GM23338 (cell line): ENCODE measurements at regions not wholly inside any gene's neighbourhood (a gene's known extent, or its start where the extent isn't known, plus 50 kb on each side); places are given as distances from the start of the nearest gene placed in this dataset.
A peak's percentile ranks its signal among the peaks of the same experiment; 100 is the strongest.

ENCODE experiments used
- ATAC-seq: fragments of 200-7000 bp; cut with Tn5 transposase; 3 replicates; pipeline ENCODE4 v1.9.1; 2020
- DNase-seq: peaks from one replicate; pipeline ENCODE4 v3.0.0-alpha.2; 2015; ENCODE audit warnings: low spot score
- H2AFZ ChIP-seq: fragments of 200-600 bp; sonication (generic); 2 replicates; pipeline ENCODE4 v1.8.0; 2016; ENCODE audit warnings: antibody characterized with exemption, mild to moderate bottlenecking, moderate library complexity
- H3F3A ChIP-seq: fragments of 200-600 bp; sonication (generic); replicated peaks from 2 replicates; pipeline ENCODE4 v1.8.0; 2017; ENCODE audit warnings: antibody characterized with exemption, mixed run types, low read depth
- H3K27ac ChIP-seq: fragments of 200-600 bp; sonication (generic); 2 replicates; pipeline ENCODE4 v1.6.1; 2016; ENCODE audit warnings: low read depth
- H3K27me3 ChIP-seq: fragments of 200-600 bp; sonication (generic); 2 replicates; pipeline ENCODE4 v1.8.0; 2016; ENCODE audit warnings: mild to moderate bottlenecking, mixed run types, moderate library complexity; ENCODE audit not compliant: insufficient read depth
- H3K36me3 ChIP-seq: fragments of 200-600 bp; sonication (generic); 2 replicates; pipeline ENCODE4 v1.8.0; 2016; ENCODE audit warnings: mild to moderate bottlenecking; ENCODE audit not compliant: insufficient read depth
- H3K4me1 ChIP-seq: fragments of 200-600 bp; sonication (generic); 2 replicates; pipeline ENCODE4 v1.8.0; 2016; ENCODE audit warnings: mild to moderate bottlenecking, moderate library complexity; ENCODE audit not compliant: insufficient read depth
- H3K4me2 ChIP-seq: fragments of 200-600 bp; sonication (generic); 2 replicates; pipeline ENCODE4 v1.7.1; 2017; ENCODE audit warnings: mixed run types
- H3K4me3 ChIP-seq: fragments of 200-600 bp; sonication (generic); 2 replicates; pipeline ENCODE4 v1.6.1; 2016; ENCODE audit warnings: mixed run types
- H3K79me2 ChIP-seq: fragments of 200-600 bp; sonication (generic); replicated peaks from 2 replicates; pipeline ENCODE4 v1.8.0; 2017; ENCODE audit warnings: mild to moderate bottlenecking; ENCODE audit not compliant: insufficient read depth
- H3K9me2 ChIP-seq: fragments of 200-600 bp; sonication (generic); 2 replicates; pipeline ENCODE4 v1.8.0; 2017; ENCODE audit not compliant: insufficient read depth
- H4K20me1 ChIP-seq: fragments of 200-600 bp; sonication (generic); replicated peaks from 2 replicates; pipeline ENCODE4 v1.8.0; 2017; ENCODE audit warnings: mild to moderate bottlenecking; ENCODE audit not compliant: insufficient read depth
- H3K27ac Mint-ChIP-seq: 2 replicates; pipeline ENCODE4 v1.8.0; 2020; ENCODE audit warnings: inconsistent platforms, mild to moderate bottlenecking, moderate library complexity, mixed read lengths
- H3K27me3 Mint-ChIP-seq: 3 replicates; pipeline ENCODE4 v1.8.0; 2022; ENCODE audit warnings: low read depth, mild to moderate bottlenecking, moderate library complexity, mixed read lengths, inconsistent platforms; ENCODE audit not compliant: insufficient read depth, poor library complexity
- H3K36me3 Mint-ChIP-seq: 3 replicates; pipeline ENCODE4 v1.8.0; 2021; ENCODE audit warnings: low read depth, mild to moderate bottlenecking, inconsistent platforms, moderate library complexity, mixed read lengths
- H3K4me1 Mint-ChIP-seq: 3 replicates; pipeline ENCODE4 v1.8.0; 2020; ENCODE audit warnings: mild to moderate bottlenecking, inconsistent platforms, mixed read lengths
- H3K4me3 Mint-ChIP-seq: 3 replicates; pipeline ENCODE4 v1.8.0; 2021; ENCODE audit warnings: moderate library complexity, mild to moderate bottlenecking, inconsistent platforms, mixed read lengths
- H3K9me3 Mint-ChIP-seq: 3 replicates; pipeline ENCODE4 v1.8.0; 2020; ENCODE audit warnings: moderate library complexity, mild to moderate bottlenecking, inconsistent platforms, mixed read lengths
- CREB1 ChIP-seq: fragments of 250-450 bp; sonication (Bioruptor Pico); IDR thresholded peaks from 2 replicates; pipeline ENCODE4 v1.5.0; 2020; ENCODE audit warnings: low read depth, mild to moderate bottlenecking, moderate library complexity
- EZH2 ChIP-seq: fragments of 200-600 bp; sonication (generic); IDR thresholded peaks from one replicate; pipeline ENCODE4 v1.8.0; 2017; ENCODE audit warnings: antibody characterized with exemption, mild to moderate bottlenecking, low read depth; ENCODE audit not compliant: unreplicated experiment
- EZH2phosphoT487 ChIP-seq: fragments of 200-600 bp; sonication (generic); IDR thresholded peaks from one replicate; pipeline ENCODE4 v1.8.1; 2018; ENCODE audit warnings: antibody characterized with exemption; ENCODE audit not compliant: unreplicated experiment
- JUNB ChIP-seq: IDR thresholded peaks from one replicate; pipeline ENCODE4 v1.6.1; 2016; ENCODE audit warnings: antibody characterized with exemption; ENCODE audit not compliant: unreplicated experiment
- NANOG ChIP-seq: IDR thresholded peaks from 2 replicates; pipeline ENCODE4 v1.6.1; 2016; ENCODE audit warnings: antibody characterized with exemption, borderline replicate concordance
- POLR2AphosphoS5 ChIP-seq: IDR thresholded peaks from 2 replicates; pipeline ENCODE4 v1.6.1; 2016; ENCODE audit warnings: antibody characterized with exemption, low read depth
- STAT1 ChIP-seq: IDR thresholded peaks from one replicate; pipeline ENCODE4 v1.6.1; 2016; ENCODE audit warnings: antibody characterized with exemption; ENCODE audit not compliant: unreplicated experiment
- ZNF114 ChIP-seq: fragments of 250-450 bp; sonication (Bioruptor Pico); IDR thresholded peaks from 2 replicates; pipeline ENCODE4 v1.5.0; 2020; ENCODE audit warnings: mild to moderate bottlenecking, moderate library complexity
- ZNF331 ChIP-seq: fragments of 250-450 bp; sonication (Bioruptor Pico); IDR thresholded peaks from 2 replicates; pipeline ENCODE4 v1.5.0; 2020; ENCODE audit warnings: low read depth, mild to moderate bottlenecking, moderate library complexity
- TF ChIP-seq, protein P1 (sequence below), 2 experiments: fragments of 200-600 bp in 1 of 2; sonication (generic) in 1 of 2; conservative IDR thresholded peaks; 2 replicates each; pipeline versions ENCODE4 v1.5.1 to v1.6.1; 2016 to 2017; ENCODE audit warnings: antibody characterized with exemption in 2 of 2, low read depth in 2 of 2, mild to moderate bottlenecking in 2 of 2, moderate library complexity in 1 of 2
- TF ChIP-seq, protein P2 (sequence below): IDR thresholded peaks from one replicate; pipeline ENCODE4 v1.6.1; 2018; ENCODE audit warnings: antibody characterized with exemption; ENCODE audit not compliant: unreplicated experiment
- TF ChIP-seq, protein P3 (sequence below): IDR thresholded peaks from 2 replicates; pipeline ENCODE4 v1.6.1; 2016; ENCODE audit warnings: antibody characterized with exemption

DNA sequence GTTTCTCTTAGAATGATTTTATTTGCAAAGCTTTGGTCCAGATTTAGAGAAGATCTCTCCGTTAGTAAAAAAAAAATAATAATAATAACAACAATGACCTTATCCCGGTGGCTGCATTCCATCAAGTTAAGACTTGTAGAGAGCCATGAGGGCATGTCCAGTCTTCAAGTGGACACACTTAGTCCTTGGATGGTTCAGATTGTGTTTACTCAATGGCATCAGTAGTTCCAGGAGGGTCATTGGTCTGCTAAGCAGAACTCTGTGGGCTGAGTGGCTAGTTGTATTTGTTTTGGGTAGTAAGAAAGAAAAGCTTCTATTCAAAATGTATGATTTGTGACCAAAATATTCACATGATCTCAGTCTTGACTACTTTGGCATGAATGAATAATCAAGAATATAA, 116.3 kb upstream of the UBE2E2 start:
- no peak for TF ChIP-seq NANOG
- no peak for TF ChIP-seq ZNF114
- TF ChIP-seq POLR2AphosphoS5, result no peak
- TF ChIP-seq, protein P1, sequence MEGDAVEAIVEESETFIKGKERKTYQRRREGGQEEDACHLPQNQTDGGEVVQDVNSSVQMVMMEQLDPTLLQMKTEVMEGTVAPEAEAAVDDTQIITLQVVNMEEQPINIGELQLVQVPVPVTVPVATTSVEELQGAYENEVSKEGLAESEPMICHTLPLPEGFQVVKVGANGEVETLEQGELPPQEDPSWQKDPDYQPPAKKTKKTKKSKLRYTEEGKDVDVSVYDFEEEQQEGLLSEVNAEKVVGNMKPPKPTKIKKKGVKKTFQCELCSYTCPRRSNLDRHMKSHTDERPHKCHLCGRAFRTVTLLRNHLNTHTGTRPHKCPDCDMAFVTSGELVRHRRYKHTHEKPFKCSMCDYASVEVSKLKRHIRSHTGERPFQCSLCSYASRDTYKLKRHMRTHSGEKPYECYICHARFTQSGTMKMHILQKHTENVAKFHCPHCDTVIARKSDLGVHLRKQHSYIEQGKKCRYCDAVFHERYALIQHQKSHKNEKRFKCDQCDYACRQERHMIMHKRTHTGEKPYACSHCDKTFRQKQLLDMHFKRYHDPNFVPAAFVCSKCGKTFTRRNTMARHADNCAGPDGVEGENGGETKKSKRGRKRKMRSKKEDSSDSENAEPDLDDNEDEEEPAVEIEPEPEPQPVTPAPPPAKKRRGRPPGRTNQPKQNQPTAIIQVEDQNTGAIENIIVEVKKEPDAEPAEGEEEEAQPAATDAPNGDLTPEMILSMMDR (conservative IDR thresholded peaks at IDR 0.05; ENCODE audit: low read depth in 2 of 2), result no peak
- no peak for TF ChIP-seq CREB1 (CRISPR knock-in tag)
- TF ChIP-seq STAT1, result no peak
- no peak for TF ChIP-seq EZH2phosphoT487
- TF ChIP-seq, protein P2, sequence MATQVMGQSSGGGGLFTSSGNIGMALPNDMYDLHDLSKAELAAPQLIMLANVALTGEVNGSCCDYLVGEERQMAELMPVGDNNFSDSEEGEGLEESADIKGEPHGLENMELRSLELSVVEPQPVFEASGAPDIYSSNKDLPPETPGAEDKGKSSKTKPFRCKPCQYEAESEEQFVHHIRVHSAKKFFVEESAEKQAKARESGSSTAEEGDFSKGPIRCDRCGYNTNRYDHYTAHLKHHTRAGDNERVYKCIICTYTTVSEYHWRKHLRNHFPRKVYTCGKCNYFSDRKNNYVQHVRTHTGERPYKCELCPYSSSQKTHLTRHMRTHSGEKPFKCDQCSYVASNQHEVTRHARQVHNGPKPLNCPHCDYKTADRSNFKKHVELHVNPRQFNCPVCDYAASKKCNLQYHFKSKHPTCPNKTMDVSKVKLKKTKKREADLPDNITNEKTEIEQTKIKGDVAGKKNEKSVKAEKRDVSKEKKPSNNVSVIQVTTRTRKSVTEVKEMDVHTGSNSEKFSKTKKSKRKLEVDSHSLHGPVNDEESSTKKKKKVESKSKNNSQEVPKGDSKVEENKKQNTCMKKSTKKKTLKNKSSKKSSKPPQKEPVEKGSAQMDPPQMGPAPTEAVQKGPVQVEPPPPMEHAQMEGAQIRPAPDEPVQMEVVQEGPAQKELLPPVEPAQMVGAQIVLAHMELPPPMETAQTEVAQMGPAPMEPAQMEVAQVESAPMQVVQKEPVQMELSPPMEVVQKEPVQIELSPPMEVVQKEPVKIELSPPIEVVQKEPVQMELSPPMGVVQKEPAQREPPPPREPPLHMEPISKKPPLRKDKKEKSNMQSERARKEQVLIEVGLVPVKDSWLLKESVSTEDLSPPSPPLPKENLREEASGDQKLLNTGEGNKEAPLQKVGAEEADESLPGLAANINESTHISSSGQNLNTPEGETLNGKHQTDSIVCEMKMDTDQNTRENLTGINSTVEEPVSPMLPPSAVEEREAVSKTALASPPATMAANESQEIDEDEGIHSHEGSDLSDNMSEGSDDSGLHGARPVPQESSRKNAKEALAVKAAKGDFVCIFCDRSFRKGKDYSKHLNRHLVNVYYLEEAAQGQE, result no peak
- no peak for TF ChIP-seq JUNB
- no peak for TF ChIP-seq ZNF331 (CRISPR knock-in tag)
- H4K20me1 ChIP-seq, result no peaks in the 10 kb centered on the region
- ATAC-seq (no peak), DNase-seq (no peak)
- no peak overlapping the region for H3K27ac Mint-ChIP-seq
- H3K9me3 Mint-ChIP-seq, result peaks cover 10% of the 10 kb centered on the region; the same call in 2 of the 3 replicates
- H3K4me3 ChIP-seq, result no peak overlapping the region
- peaks cover 3% of the 10 kb centered on the region; the same call in 1 of the 3 replicates for H3K36me3 Mint-ChIP-seq
- H3K9me2 ChIP-seq, result no peaks in the 10 kb centered on the region
- H3F3A ChIP-seq, result no peaks in the 10 kb centered on the region
- no peak overlapping the region for H3K27ac ChIP-seq
- no peaks in the 10 kb centered on the region for H3K4me1 ChIP-seq
- H3K79me2 ChIP-seq, result no peaks in the 10 kb centered on the region
- H2AFZ ChIP-seq, result 0 out of 2 replicates have a peak overlapping the region, but pooled peaks have one; percentile 52
- no peaks in the 10 kb centered on the region for H3K27me3 Mint-ChIP-seq
- H3K36me3 ChIP-seq, result peaks cover 3% of the 10 kb centered on the region; the same call in 1 of the 2 replicates
- no peak overlapping the region for H3K4me2 ChIP-seq
- H3K4me3 Mint-ChIP-seq, result no peak overlapping the region
- no peaks in the 10 kb centered on the region for H3K27me3 ChIP-seq
- H3K4me1 Mint-ChIP-seq, result no peaks in the 10 kb centered on the region; the same call in 2 of the 3 replicates

DNA sequence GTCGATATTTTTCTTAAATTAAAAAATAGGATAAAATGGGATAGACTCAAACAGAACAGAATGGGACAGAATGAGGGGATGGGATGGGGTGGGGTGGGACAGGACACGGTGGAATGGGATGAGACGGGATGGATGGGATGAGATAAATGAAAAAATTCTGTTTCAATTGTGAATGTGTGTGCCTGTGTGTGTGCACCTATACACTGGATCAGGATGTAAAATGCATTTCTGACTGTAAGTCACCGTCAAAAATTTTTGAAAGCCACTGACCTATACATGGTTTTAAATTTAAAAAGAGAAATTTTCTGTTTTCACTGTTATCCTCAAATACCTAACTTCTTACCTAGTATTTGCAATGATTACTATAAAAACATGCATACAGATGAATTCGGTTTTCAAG, 108.7 kb upstream of the UBE2E2 start:
- Mint-ChIP-seq H3K36me3 (peaks cover 26% of the 10 kb centered on the region), H3K27ac (no peak overlapping the region), H3K27me3 (peaks cover 7% of the 10 kb centered on the region), H3K4me1 (peaks cover 13% of the 10 kb centered on the region; the same call in 2 of the 3 replicates), H3K9me3 (peaks cover 40% of the 10 kb centered on the region), H3K4me3 (no peak overlapping the region)
- ATAC-seq, result no peak
- no peaks in the 10 kb centered on the region for H3K27me3 ChIP-seq
- no peak overlapping the region for H2AFZ ChIP-seq
- H3K36me3 ChIP-seq, result peaks cover 7% of the 10 kb centered on the region; the same call in 1 of the 2 replicates
- TF ChIP-seq EZH2 (no peak), STAT1 (no peak), ZNF331 (CRISPR knock-in tag) (no peak)
- TF ChIP-seq, protein P3, sequence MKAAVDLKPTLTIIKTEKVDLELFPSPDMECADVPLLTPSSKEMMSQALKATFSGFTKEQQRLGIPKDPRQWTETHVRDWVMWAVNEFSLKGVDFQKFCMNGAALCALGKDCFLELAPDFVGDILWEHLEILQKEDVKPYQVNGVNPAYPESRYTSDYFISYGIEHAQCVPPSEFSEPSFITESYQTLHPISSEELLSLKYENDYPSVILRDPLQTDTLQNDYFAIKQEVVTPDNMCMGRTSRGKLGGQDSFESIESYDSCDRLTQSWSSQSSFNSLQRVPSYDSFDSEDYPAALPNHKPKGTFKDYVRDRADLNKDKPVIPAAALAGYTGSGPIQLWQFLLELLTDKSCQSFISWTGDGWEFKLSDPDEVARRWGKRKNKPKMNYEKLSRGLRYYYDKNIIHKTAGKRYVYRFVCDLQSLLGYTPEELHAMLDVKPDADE, result no peak
- TF ChIP-seq, protein P1 (conservative IDR thresholded peaks at IDR 0.05; ENCODE audit: low read depth in 2 of 2), result no peak
- DNase-seq, result no peak
- no peaks in the 10 kb centered on the region for H4K20me1 ChIP-seq
- H3F3A ChIP-seq, result no peaks in the 10 kb centered on the region
- no peak overlapping the region for H3K27ac ChIP-seq
- peaks cover 3% of the 10 kb centered on the region; the same call in 1 of the 2 replicates for H3K9me2 ChIP-seq
- H3K4me2 ChIP-seq, result no peak overlapping the region
- no peaks in the 10 kb centered on the region for H3K4me1 ChIP-seq
- no peaks in the 10 kb centered on the region for H3K79me2 ChIP-seq
- no peak overlapping the region for H3K4me3 ChIP-seq
